HG03378 (cell line): ENCODE measurements at regions not wholly inside any gene's neighbourhood (a gene's known extent, or its start where the extent isn't known, plus 50 kb on each side); places are given as distances from the start of the nearest gene placed in this dataset.
"Not testable (repeated sequence)": the region's sequence is repeated elsewhere in the genome, so short reads cannot be mapped to it uniquely, and the experiment has no call there.

Experiments used
- ATAC-seq: cut with Tn5 transposase; IDR thresholded peaks from one replicate; pipeline ENCODE4 v1.9.1; 2021; ENCODE audit warnings: mild to moderate bottlenecking, moderate library complexity; ENCODE audit not compliant: unreplicated experiment

GRCh38 chr6:4677011-4677750 is 99.0 kb upstream of the CDYL start:
- no peak for ATAC-seq

GRCh38 chr6:4676016-4676415 is 100.2 kb upstream of the CDYL start:
- ATAC-seq, result no peak

- no peak for ATAC-seq
Observed at GRCh38 chr6:4675121-4675520, 101.1 kb upstream of the CDYL start.

- no peak for ATAC-seq
Observed at GRCh38 chr6:4673861-4674260, 102.3 kb upstream of the CDYL start.

- no peak for ATAC-seq
Observed at GRCh38 chr6:4672772-4673171, 103.4 kb upstream of the CDYL start.

DNA sequence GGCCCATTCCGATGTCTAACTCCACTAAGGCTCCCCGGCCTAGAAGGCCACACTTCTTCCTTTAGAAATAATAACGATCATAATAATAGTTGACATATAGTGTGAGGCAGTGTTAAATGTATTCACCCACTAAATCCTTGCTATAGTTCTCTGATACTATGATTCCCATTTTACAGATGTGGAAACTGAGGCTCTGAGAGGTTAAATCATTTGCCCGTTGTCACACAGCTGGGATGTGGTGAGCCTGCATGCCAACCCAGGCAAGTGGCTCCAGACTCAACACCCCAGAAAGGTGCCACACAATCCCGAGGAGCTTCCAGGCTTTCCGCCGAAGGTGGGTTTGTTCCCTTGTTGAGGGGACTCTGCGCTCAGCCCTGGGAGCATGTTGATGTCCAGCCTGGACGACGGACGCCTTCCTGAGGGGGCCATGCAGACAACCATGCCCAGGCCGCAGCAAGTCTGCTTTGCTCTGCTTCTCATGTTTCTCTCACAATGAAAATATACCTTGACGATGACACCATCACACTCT is 104.6 kb upstream of the CDYL start:
- ATAC-seq, result no peak

GRCh38 chr6:4670824-4671409 is 105.3 kb upstream of the CDYL start:
- no peak for ATAC-seq

GRCh38 chr6:4670290-4670689 is 105.9 kb upstream of the CDYL start:
- ATAC-seq, result no peak

GRCh38 chr6:4668271-4669179 is 107.7 kb upstream of the CDYL start:
- no peak for ATAC-seq

GRCh38 chr6:4667591-4667990 is 108.6 kb upstream of the CDYL start:
- ATAC-seq, result no peak

- no peak for ATAC-seq
Observed at GRCh38 chr6:4666886-4667513, 109.2 kb upstream of the CDYL start.

- no peak for ATAC-seq
Observed at GRCh38 chr6:4665489-4666417, 110.5 kb upstream of the CDYL start.

GRCh38 chr6:4664911-4665310 is 111.3 kb upstream of the CDYL start:
- no peak for ATAC-seq

DNA sequence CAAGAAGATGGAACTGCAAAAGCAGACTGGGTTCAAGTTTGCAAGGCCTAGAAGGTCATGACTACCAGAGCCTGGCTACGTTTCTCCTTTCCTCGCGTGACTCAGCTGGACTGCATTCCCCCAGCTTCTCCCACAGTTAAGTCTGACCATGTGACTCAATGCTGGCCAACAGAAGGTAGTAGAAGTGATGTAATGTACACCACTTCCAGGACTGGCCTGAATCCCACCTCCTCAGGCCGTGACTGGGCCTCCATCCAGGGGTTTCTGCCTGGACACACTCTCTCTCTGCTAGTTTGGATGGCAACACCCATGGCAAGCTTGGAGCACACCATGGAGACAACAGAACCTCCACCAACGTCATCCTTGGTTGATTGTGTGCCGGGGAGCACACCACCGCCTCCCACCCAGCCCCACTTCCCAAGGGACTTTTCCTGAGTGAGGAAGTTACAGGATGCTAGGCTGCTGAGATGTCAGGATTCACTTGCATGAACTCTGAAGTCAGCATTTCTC is 112.0 kb upstream of the CDYL start:
- no peak for ATAC-seq

DNA sequence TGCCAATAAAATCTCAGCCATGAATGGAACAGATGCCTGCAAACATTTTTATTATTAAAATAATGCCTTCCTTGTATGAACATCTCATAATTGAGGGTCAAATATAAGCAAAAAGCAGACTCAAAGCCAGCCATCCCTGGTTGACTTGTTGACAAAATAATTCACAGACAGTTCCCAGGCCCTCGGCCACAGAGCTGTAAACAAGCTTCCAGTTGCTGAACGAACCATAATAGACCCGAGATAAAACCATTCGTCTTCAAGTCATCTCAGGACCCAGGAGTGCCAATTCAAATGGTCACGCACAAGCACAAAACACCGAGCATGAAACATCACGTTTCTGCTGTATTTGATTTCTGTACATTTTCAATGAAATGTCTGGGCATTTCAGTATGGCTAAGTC is 113.3 kb upstream of the CDYL start:
- ATAC-seq, result no peak

GRCh38 chr6:4661391-4661790 is 114.8 kb upstream of the CDYL start:
- ATAC-seq, result no peak

DNA sequence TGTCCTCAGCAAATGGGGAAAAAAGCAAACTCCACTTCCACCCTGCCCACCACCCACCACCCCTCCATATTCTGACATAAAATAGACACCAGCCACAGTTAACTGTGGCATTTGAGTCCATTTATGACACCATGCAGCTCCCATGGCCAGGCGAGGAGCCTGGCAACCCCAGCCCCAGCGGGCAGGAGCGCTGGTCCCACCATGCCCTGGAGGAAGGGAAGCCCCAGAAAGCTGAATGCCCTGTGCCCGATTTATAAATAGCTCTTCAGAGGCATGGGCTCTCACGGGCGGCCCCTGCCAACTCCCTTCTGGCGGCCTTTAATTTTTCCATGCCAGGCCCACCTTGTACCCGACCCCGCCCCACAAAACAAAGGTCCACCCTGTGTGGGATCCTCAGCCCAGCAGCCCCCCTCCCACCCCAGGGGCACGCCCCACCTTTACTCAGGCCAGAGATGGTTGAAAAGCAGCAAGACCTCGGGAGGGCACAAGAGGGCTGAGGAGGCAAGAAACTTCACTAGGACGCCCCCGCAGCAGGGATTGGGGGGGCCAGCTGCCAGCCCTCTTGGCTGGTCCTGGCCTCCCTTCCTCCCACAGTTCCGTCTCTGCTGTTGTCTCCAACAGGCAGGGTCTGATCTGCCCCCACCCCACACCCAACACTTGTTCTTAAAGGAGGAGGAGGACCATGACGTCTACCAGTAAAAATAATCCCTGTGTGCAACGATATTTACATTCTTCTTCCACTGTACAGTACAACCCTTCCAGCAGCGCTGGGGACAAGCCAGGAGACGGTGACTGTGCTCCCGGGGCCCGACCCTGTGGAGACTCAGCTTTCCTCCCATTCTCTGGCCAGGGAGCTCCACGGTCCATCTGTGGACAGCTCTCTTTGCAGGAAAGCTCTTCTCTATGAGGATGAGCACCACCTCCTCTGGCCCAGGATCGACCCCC is 115.6 kb upstream of the CDYL start:
- no peak for ATAC-seq

- ATAC-seq, result not testable (repeated sequence)
Observed at GRCh38 chr6:4659719-4660118, 116.5 kb upstream of the CDYL start.

GRCh38 chr6:4658486-4658885 is 117.7 kb upstream of the CDYL start:
- no peak for ATAC-seq
